IMR-90 (cell line): ENCODE measurements at regions not wholly inside any gene's neighbourhood (a gene's known extent, or its start where the extent isn't known, plus 50 kb on each side); places are given as distances from the start of the nearest gene placed in this dataset.

Experiments used
- ATAC-seq: fragments of 200-7000 bp; cut with Tn5 transposase; 2 replicates; pipeline ENCODE4 v1.9.1; 2020; ENCODE audit warnings: low read depth, mild to moderate bottlenecking, moderate library complexity
- BruUV-seq: library from RNA; stranded (reverse); fragments of 400-500 nt; replicated peaks from 2 replicates; lab custom pipeline; 2021; lab: Mats Ljungman, UMichigan
- CTCF ChIA-PET: fragments of 300-600 bp; formaldehyde crosslinking; extraction: SDS; loops from one replicate; lab custom pipeline; 2021; ENCODE audit warnings: antibody characterized with exemption; lab: Yijun Ruan, JAX
- POLR2A ChIA-PET: fragments of 300-600 bp; sonication (Branson Sonifier 250); formaldehyde crosslinking; loops from one replicate; lab custom pipeline; 2022; ENCODE audit warnings: antibody characterized with exemption; ENCODE audit not compliant: unreplicated experiment; lab: Charles Lee
- DNase-seq: peaks from one replicate; pipeline ENCODE4 v3.0.0; 2013
- H2AFZ ChIP-seq: replicated peaks from 2 replicates; pipeline ENCODE3; 2013; ENCODE audit warnings: low read length, mild to moderate bottlenecking; ENCODE audit not compliant: poor library complexity
- H2AK5ac ChIP-seq: 2 replicates; pipeline ENCODE4 v1.6.1; 2013; ENCODE audit warnings: low read depth, low read length, inconsistent platforms
- H2AK9ac ChIP-seq: replicated peaks from 2 replicates; pipeline ENCODE3; 2013; ENCODE audit warnings: mild to moderate bottlenecking, low read depth, low read length, moderate library complexity; ENCODE audit not compliant: poor library complexity
- H2BK120ac ChIP-seq: 2 replicates; pipeline ENCODE4 v1.6.1; 2013; ENCODE audit warnings: low read depth, low read length, inconsistent platforms
- H2BK15ac ChIP-seq: 3 replicates; pipeline ENCODE4 v1.6.1; 2013; ENCODE audit warnings: low read depth, low read length, inconsistent platforms
- H2BK20ac ChIP-seq: 2 replicates; pipeline ENCODE4 v1.6.1; 2013; ENCODE audit warnings: low read depth, mild to moderate bottlenecking, inconsistent platforms, low read length, moderate library complexity
- H2BK5ac ChIP-seq: 2 replicates; pipeline ENCODE4 v1.6.1; 2013; ENCODE audit warnings: mild to moderate bottlenecking, low read depth, low read length, inconsistent platforms; ENCODE audit not compliant: poor library complexity, severe bottlenecking
- H3K14ac ChIP-seq: replicated peaks from 2 replicates; pipeline ENCODE4 v1.6.1; 2013; ENCODE audit warnings: low read depth, low read length, inconsistent platforms
- H3K18ac ChIP-seq: 2 replicates; pipeline ENCODE4 v1.6.1; 2013; ENCODE audit warnings: low read depth, low read length, control low read depth
- H3K23ac ChIP-seq: 2 replicates; pipeline ENCODE4 v1.6.1; 2013; ENCODE audit warnings: low read depth, low read length, inconsistent platforms
- H3K27ac ChIP-seq: 2 replicates; pipeline ENCODE4 v1.5.1; 2013; ENCODE audit warnings: mild to moderate bottlenecking, control low read depth, low read length; ENCODE audit not compliant: insufficient read depth
- H3K27me3 ChIP-seq: 2 replicates; pipeline ENCODE4 v1.6.1; 2013; ENCODE audit warnings: low read length; ENCODE audit not compliant: control insufficient read depth, insufficient read depth
- H3K36me3 ChIP-seq: 2 replicates; pipeline ENCODE4 v1.6.1; 2013; ENCODE audit warnings: low read length, mixed read lengths; ENCODE audit not compliant: control insufficient read depth, insufficient read depth
- H3K4ac ChIP-seq: 2 replicates; pipeline ENCODE4 v1.6.1; 2013; ENCODE audit warnings: low read depth, low read length, inconsistent platforms
- H3K4me1 ChIP-seq: 2 replicates; pipeline ENCODE4 v1.6.1; 2013; ENCODE audit warnings: low read length, mixed read lengths; ENCODE audit not compliant: control insufficient read depth, insufficient read depth
- H3K4me2 ChIP-seq: 2 replicates; pipeline ENCODE4 v1.6.1; 2013; ENCODE audit warnings: low read depth, mild to moderate bottlenecking, control low read depth, low read length, moderate library complexity
- H3K4me3 ChIP-seq: 2 replicates; pipeline ENCODE4 v1.5.1; 2013; ENCODE audit warnings: low read depth, mild to moderate bottlenecking, control low read depth, low read length, moderate library complexity; ENCODE audit not compliant: insufficient read depth
- H3K56ac ChIP-seq: 2 replicates; pipeline ENCODE4 v1.6.1; 2013; ENCODE audit warnings: low read length, inconsistent platforms; ENCODE audit not compliant: insufficient read depth; ENCODE audit errors: extremely low read depth
- H3K79me1 ChIP-seq, 2 experiments: 2 replicates each; pipeline ENCODE4 v1.6.1; 2013; ENCODE audit warnings: low read length in 2 of 2, inconsistent platforms in 1 of 2, low read depth in 1 of 2
- H3K9ac ChIP-seq: 2 replicates; pipeline ENCODE4 v1.6.1; 2013; ENCODE audit warnings: low read depth, low read length, control low read depth
- H3K9me1 ChIP-seq: 2 replicates; pipeline ENCODE4 v1.6.1; 2013; ENCODE audit warnings: low read length, inconsistent platforms; ENCODE audit not compliant: insufficient read depth
- H3K9me3 ChIP-seq: 2 replicates; pipeline ENCODE4 v1.6.1; 2013; ENCODE audit warnings: low read length; ENCODE audit not compliant: control insufficient read depth, insufficient read depth
- H4K20me1 ChIP-seq: 2 replicates; pipeline ENCODE4 v1.6.1; 2013; ENCODE audit warnings: low read length, inconsistent platforms; ENCODE audit not compliant: insufficient read depth
- H4K5ac ChIP-seq: 2 replicates; pipeline ENCODE4 v1.6.1; 2013; ENCODE audit warnings: mild to moderate bottlenecking, low read depth, low read length, control low read depth
- H4K8ac ChIP-seq, 2 experiments: 2 replicates each; pipeline ENCODE4 v1.6.1; 2013; ENCODE audit warnings: low read depth in 2 of 2, low read length in 2 of 2, control low read depth in 1 of 2, inconsistent platforms in 1 of 2
- H4K91ac ChIP-seq: 2 replicates; pipeline ENCODE4 v1.6.1; 2013; ENCODE audit warnings: low read depth, low read length, inconsistent platforms; ENCODE audit not compliant: insufficient read depth
- CEBPB ChIP-seq: IDR thresholded peaks from 2 replicates; pipeline ENCODE4 v1.6.1; 2012; ENCODE audit warnings: low read depth, low read length, improper control_type of control experiment
- MAFK ChIP-seq: IDR thresholded peaks from 2 replicates; pipeline ENCODE4 v1.6.1; 2012; ENCODE audit warnings: low read depth, low read length, improper control_type of control experiment
- NFE2L2 ChIP-seq: fragments of 150-350 bp; IDR thresholded peaks from 2 replicates; pipeline ENCODE4 v1.6.1; 2016; ENCODE audit warnings: low read depth, mild to moderate bottlenecking, low read length
- WGBS, 2 experiments: methylation state at CpG; one replicate each; pipeline versions ENCODE4 v1.1.5 to v1.1.7; 2013; ENCODE audit warnings: missing lambda C conversion rate in 2 of 2; ENCODE audit not compliant: insufficient read length in 1 of 2; ENCODE audit errors: extremely low coverage in 2 of 2; 5-methylcytosine and 5-hydroxymethylcytosine counted together
- dilution Hi-C: fragments of 300-500 bp; cut with HindIII; formaldehyde crosslinking; loops from one replicate; pipeline ENCODE4 v1.14.3; 2018; ENCODE audit warnings: low sequenced_read_pairs; ENCODE audit not compliant: unreplicated experiment
- in situ Hi-C: fragments of 300-500 bp; cut with MboI; formaldehyde crosslinking; loops from 3 replicates; pipeline ENCODE4 v1.14.3; 2019; ENCODE audit warnings: low sequenced_read_pairs, inconsistent platforms, mixed read lengths
- intact Hi-C: fragments of 100-400 bp; cut with micrococcal nuclease; formaldehyde crosslinking; loops from 2 replicates; pipeline ENCODE4 v1.10.0; 2022

DNA sequence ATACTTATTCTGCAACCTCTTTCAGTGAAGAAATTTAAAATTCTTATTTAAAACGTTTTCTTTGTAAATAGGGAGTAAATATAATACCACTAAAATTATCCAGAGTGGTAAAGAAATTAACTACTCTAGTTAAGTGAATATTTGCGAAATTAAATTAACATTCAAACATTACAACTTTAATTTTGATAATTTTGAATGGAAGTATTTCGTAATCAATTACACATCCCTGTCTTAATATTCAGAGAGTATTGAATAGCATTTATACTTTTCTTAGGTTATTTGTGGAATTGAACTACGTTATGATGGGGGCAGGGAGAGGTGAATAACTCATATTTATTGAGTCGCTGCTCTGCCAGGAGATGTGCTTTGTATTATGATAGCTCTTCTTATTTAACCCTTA, 96.3 kb upstream of the KIF26B start:
- Histone ChIP-seq H2BK5ac (no peak overlapping the region), H3K36me3 (no peaks in the 10 kb centered on the region), H3K4me3 (no peak overlapping the region), H3K9me1 (no peaks in the 10 kb centered on the region), H3K27me3 (no peaks in the 10 kb centered on the region), H3K4me1 (no peaks in the 10 kb centered on the region), H2AK9ac (no peak overlapping the region), H4K5ac (no peak overlapping the region), H3K23ac (no peak overlapping the region), H3K27ac (no peak overlapping the region), H3K9me3 (no peaks in the 10 kb centered on the region), H3K9ac (no peak overlapping the region), H3K79me1 (no peaks in the 10 kb centered on the region), H3K14ac (no peak overlapping the region), H3K4me2 (no peak overlapping the region), H4K20me1 (no peaks in the 10 kb centered on the region), H2BK15ac (no peak overlapping the region), H2BK20ac (no peak overlapping the region), H3K18ac (no peak overlapping the region), H4K91ac (no peak overlapping the region), H3K56ac (no peak overlapping the region), H2AFZ (no peak overlapping the region), H4K8ac (no peak overlapping the region), H3K4ac (no peak overlapping the region), H2AK5ac (no peak overlapping the region), H2BK120ac (no peak overlapping the region)
- intact Hi-C loops, result no loop called here
- POLR2A ChIA-PET, result no interaction called here
- in situ Hi-C loops, result no loop called here
- dilution Hi-C loops, result no loop called here
- CTCF ChIA-PET, result no interaction called here
- DNase-seq, result no peak
- BruUV-seq, result no TSS peak
- no CpG with 5 or more reads among the region's 5 CpGs for WGBS, 2 experiments
- no peak for ATAC-seq
- TF ChIP-seq MAFK (no peak), NFE2L2 (no peak), CEBPB (peak; percentile 72)
